Stimulated activated CD4-positive, alpha-beta T cell treated with anti-CD3 and anti-CD28 coated beads, Interleukin-12 subunit alpha, Interleukin-12 subunit beta, amount 100 ng/mL, for 24 hours (primary cell): ENCODE measurements at regions not wholly inside any gene's neighbourhood (a gene's known extent, or its start where the extent isn't known, plus 50 kb on each side); places are given as distances from the start of the nearest gene placed in this dataset.
"Not testable (repeated sequence)": the region's sequence is repeated elsewhere in the genome, so short reads cannot be mapped to it uniquely, and the experiment has no call there.

ENCODE experiments used
- DNase-seq, 2 experiments: peaks; one replicate each; pipeline ENCODE4 v3.0.0-alpha.2; 2020; ENCODE audit warnings: low read depth in 2 of 2

GRCh38 chr10:81444242-81444929 is 430.6 kb upstream of the NRG3 start:
- no peak for DNase-seq

- DNase-seq: no peak
Measured at GRCh38 chr10:81450651-81451050, 424.3 kb upstream of the NRG3 start.

- no peak for DNase-seq
Measured at GRCh38 chr10:81472927-81473470, 402.0 kb upstream of the NRG3 start.

GRCh38 chr10:81473755-81474154 is 401.2 kb upstream of the NRG3 start:
- DNase-seq: no peak

- DNase-seq: no peak
Measured at GRCh38 chr10:81479316-81479715, 395.7 kb upstream of the NRG3 start.

- DNase-seq: no peak
Measured at GRCh38 chr10:81496626-81497025, 378.4 kb upstream of the NRG3 start.

GRCh38 chr10:81498011-81498551 is 376.9 kb upstream of the NRG3 start:
- DNase-seq: no peak

- no peak for DNase-seq
Measured at GRCh38 chr10:81502677-81503359, 372.2 kb upstream of the NRG3 start.

GRCh38 chr10:81505777-81506176 is 369.2 kb upstream of the NRG3 start:
- not testable (repeated sequence) for DNase-seq

GRCh38 chr10:81514811-81515210 is 360.2 kb upstream of the NRG3 start:
- DNase-seq: no peak

GRCh38 chr10:81520688-81521087 is 354.3 kb upstream of the NRG3 start:
- no peak for DNase-seq

GRCh38 chr10:81524467-81524866 is 350.5 kb upstream of the NRG3 start:
- no peak for DNase-seq

- DNase-seq: no peak
Measured at GRCh38 chr10:81532403-81532802, 342.6 kb upstream of the NRG3 start.

- DNase-seq: no peak
Measured at GRCh38 chr10:81534991-81535390, 340.0 kb upstream of the NRG3 start.

GRCh38 chr10:81541517-81541916 is 333.5 kb upstream of the NRG3 start:
- no peak for DNase-seq

- no peak for DNase-seq
Measured at GRCh38 chr10:81546243-81546642, 328.8 kb upstream of the NRG3 start.

- no peak for DNase-seq
Measured at GRCh38 chr10:81548160-81548559, 326.8 kb upstream of the NRG3 start.

- peak in 1 of 2 experiments; percentile 4 for DNase-seq
Measured at GRCh38 chr10:81564143-81564542, 310.9 kb upstream of the NRG3 start.

- no peak for DNase-seq
Measured at GRCh38 chr10:81569488-81569887, 305.5 kb upstream of the NRG3 start.

- no peak for DNase-seq
Measured at GRCh38 chr10:81570349-81570748, 304.6 kb upstream of the NRG3 start.

- DNase-seq: no peak
Measured at GRCh38 chr10:81570878-81571794, 303.9 kb upstream of the NRG3 start.

GRCh38 chr10:81575036-81575435 is 300.0 kb upstream of the NRG3 start:
- DNase-seq: no peak
